GM12878 (cell line): ENCODE measurements at regions not wholly inside any gene's neighbourhood (a gene's known extent, or its start where the extent isn't known, plus 50 kb on each side); places are given as distances from the start of the nearest gene placed in this dataset.

ENCODE experiments used
- ATAC-seq: fragments of 200-7000 bp; cut with Tn5 transposase; 3 replicates; pipeline ENCODE4 v1.9.1; 2020; ENCODE audit warnings: mild to moderate bottlenecking, moderate library complexity
- BruUV-seq: library from RNA; stranded (reverse); fragments of 400-500 nt; replicated peaks from 2 replicates; lab custom pipeline; 2021; lab: Mats Ljungman, UMichigan
- CTCF ChIA-PET: fragments of 300-600 bp; sonication (Branson Sonifier 250); formaldehyde crosslinking; extraction: SDS; loops from one replicate; lab custom pipeline; 2021; ENCODE audit warnings: inconsistent platforms; lab: Yijun Ruan, JAX
- POLR2A ChIA-PET: fragments of 350-600 bp; formaldehyde crosslinking; extraction: SDS; loops from one replicate; lab custom pipeline; 2021; ENCODE audit warnings: inconsistent platforms; lab: Charles Lee
- RAD21 ChIA-PET: fragments of 300-600 bp; sonication (Branson Sonifier 250); formaldehyde crosslinking; loops from one replicate; lab custom pipeline; 2023; ENCODE audit warnings: antibody characterized with exemption; ENCODE audit not compliant: unreplicated experiment; lab: Charles Lee
- SMC1A ChIA-PET: fragments of 300-600 bp; sonication (Branson Sonifier 250); formaldehyde crosslinking; loops from one replicate; lab custom pipeline; 2023; ENCODE audit not compliant: unreplicated experiment, uncharacterized antibody; lab: Charles Lee
- DNase-seq: peaks from one replicate; pipeline ENCODE4 v3.0.0-alpha.2; 2011; ENCODE audit warnings: low read depth, low spot score
- FAIRE-seq: peaks from 3 replicates; lab custom pipeline; 2011; peaks lifted over from hg19 to GRCh38; lab: Jason Lieb, UNC
- H2AFZ ChIP-seq: 2 replicates; pipeline ENCODE4 v1.6.0; 2011; ENCODE audit warnings: low read depth, low read length, control low read depth; ENCODE audit not compliant: control insufficient read depth
- H3K27ac ChIP-seq: 2 replicates; pipeline ENCODE4 v1.5.1; 2011; ENCODE audit warnings: control low read depth; ENCODE audit not compliant: control insufficient read depth, insufficient read depth
- H3K27me3 ChIP-seq, 2 experiments: replicated peaks in 1 of 2; 2 replicates each; pipeline versions ENCODE4 v1.6.0 to v1.6.1; 2011; ENCODE audit warnings: low read length in 1 of 2; ENCODE audit not compliant: control insufficient read depth in 2 of 2, insufficient read depth in 2 of 2
- H3K36me3 ChIP-seq, 2 experiments: 2 replicates each; pipeline ENCODE4 v1.5.1; 2011; ENCODE audit warnings: low read length in 1 of 2; ENCODE audit not compliant: control insufficient read depth in 2 of 2, insufficient read depth in 2 of 2
- H3K4me1 ChIP-seq: 2 replicates; pipeline ENCODE4 v1.6.1; 2011; ENCODE audit warnings: mild to moderate bottlenecking, low read length, moderate library complexity, mixed read lengths; ENCODE audit not compliant: control insufficient read depth, insufficient read depth
- H3K4me2 ChIP-seq: 2 replicates; pipeline ENCODE4 v1.6.0; 2011; ENCODE audit warnings: control low read depth; ENCODE audit not compliant: control insufficient read depth, insufficient read depth
- H3K4me3 ChIP-seq: fragments of 200-600 bp; sonication (generic); 2 replicates; pipeline ENCODE4 v1.5.1; 2016
- H3K79me2 ChIP-seq: 2 replicates; pipeline ENCODE4 v1.6.0; 2011; ENCODE audit warnings: low read length; ENCODE audit not compliant: control insufficient read depth, insufficient read depth
- H3K9ac ChIP-seq: 2 replicates; pipeline ENCODE4 v1.8.0; 2011; ENCODE audit warnings: low read length, control low read depth, mixed read lengths; ENCODE audit not compliant: control insufficient read depth, insufficient read depth
- H3K9me3 ChIP-seq: replicated peaks from 3 replicates; pipeline ENCODE4 v1.5.1; 2011; ENCODE audit warnings: mild to moderate bottlenecking, low read length; ENCODE audit not compliant: control insufficient read depth, insufficient read depth
- H4K20me1 ChIP-seq: 2 replicates; pipeline ENCODE4 v1.6.0; 2011; ENCODE audit not compliant: control insufficient read depth, insufficient read depth
- BMI1 ChIP-seq: fragments of 450-650 bp; IDR thresholded peaks from 2 replicates; pipeline ENCODE4 v1.6.1; 2016; ENCODE audit warnings: mild to moderate bottlenecking, moderate library complexity, borderline replicate concordance
- CBFB ChIP-seq: IDR thresholded peaks from 2 replicates; pipeline ENCODE4 v1.6.1; 2016; ENCODE audit warnings: antibody characterized with exemption, low read depth
- CHD2 ChIP-seq: IDR thresholded peaks from 2 replicates; pipeline ENCODE4 v1.6.1; 2011; ENCODE audit warnings: low read depth, low read length, improper control_type of control experiment, borderline replicate concordance
- CTCF ChIP-seq, 3 experiments: IDR thresholded peaks in 2 of 3; conservative IDR thresholded peaks in 1 of 3; 2 replicates each; pipeline ENCODE4 v1.5.1; 2011; ENCODE audit warnings: low read depth in 3 of 3, low read length in 3 of 3, mild to moderate bottlenecking in 3 of 3, control low read depth in 2 of 3, moderate library complexity in 2 of 3, inconsistent platforms in 1 of 3, mixed read lengths in 1 of 3; ENCODE audit not compliant: control insufficient read depth in 2 of 3, insufficient read depth in 1 of 3; ENCODE audit errors: extremely low read depth in 1 of 3
- E2F4 ChIP-seq: IDR thresholded peaks from 2 replicates; pipeline ENCODE4 v1.6.1; 2012; ENCODE audit warnings: low read depth, low read length, improper control_type of control experiment
- ESRRA ChIP-seq: IDR thresholded peaks from 2 replicates; pipeline ENCODE4 v1.6.1; 2012; ENCODE audit warnings: mild to moderate bottlenecking, low read length, improper control_type of control experiment
- IKZF2 ChIP-seq, 2 experiments: fragments of 450-650 bp; IDR thresholded peaks; 2 replicates each; pipeline ENCODE4 v1.6.1; 2017; ENCODE audit warnings: mild to moderate bottlenecking in 2 of 2, moderate library complexity in 2 of 2
- JUNB ChIP-seq: IDR thresholded peaks from 2 replicates; pipeline ENCODE4 v1.6.1; 2016; ENCODE audit warnings: antibody characterized with exemption, mild to moderate bottlenecking
- MLLT1 ChIP-seq: fragments of 450-650 bp; IDR thresholded peaks from 2 replicates; pipeline ENCODE4 v1.6.1; 2016; ENCODE audit warnings: mild to moderate bottlenecking
- NBN ChIP-seq: fragments of 450-650 bp; IDR thresholded peaks from 2 replicates; pipeline ENCODE4 v1.6.1; 2016
- NR2C2 ChIP-seq: IDR thresholded peaks from 2 replicates; pipeline ENCODE4 v1.6.1; 2011; ENCODE audit warnings: borderline replicate concordance, low read depth; ENCODE audit not compliant: control insufficient read depth, insufficient read length
- PAX8 ChIP-seq: fragments of 450-650 bp; IDR thresholded peaks from 2 replicates; pipeline ENCODE4 v1.6.1; 2017; ENCODE audit warnings: mild to moderate bottlenecking, moderate library complexity
- POLR2AphosphoS5 ChIP-seq: IDR thresholded peaks from 2 replicates; pipeline ENCODE4 v1.6.1; 2011; ENCODE audit warnings: mild to moderate bottlenecking, low read length, inconsistent platforms
- RUNX3 ChIP-seq: IDR thresholded peaks from 2 replicates; pipeline ENCODE4 v1.6.1; 2012; ENCODE audit warnings: low read length, inconsistent platforms
- SMC3 ChIP-seq: IDR thresholded peaks from 2 replicates; pipeline ENCODE4 v1.6.1; 2011; ENCODE audit warnings: low read length, improper control_type of control experiment, borderline replicate concordance
- SP1 ChIP-seq: IDR thresholded peaks from one replicate; pipeline ENCODE4 v1.6.1; 2011; ENCODE audit warnings: low read depth, low read length
- TAF1 ChIP-seq: IDR thresholded peaks from 2 replicates; pipeline ENCODE4 v1.6.1; 2011; ENCODE audit warnings: mild to moderate bottlenecking, low read depth, low read length, borderline replicate concordance
- ZBTB11 ChIP-seq: fragments of 450-650 bp; formaldehyde crosslinking; IDR thresholded peaks from 2 replicates; pipeline ENCODE4 v1.5.0; 2022; ENCODE audit warnings: mild to moderate bottlenecking, missing genetic modification characterization
- ZNF384 ChIP-seq: IDR thresholded peaks from 2 replicates; pipeline ENCODE4 v1.6.1; 2012; ENCODE audit warnings: low read depth, mild to moderate bottlenecking, low read length, improper control_type of control experiment, borderline replicate concordance
- WGBS: methylation state at CpG from one replicate; pipeline ENCODE4 v1.1.6; 2016; ENCODE audit warnings: low lambda C conversion rate; ENCODE audit not compliant: insufficient replicate concordance, insufficient coverage; ENCODE audit errors: missing lambda C conversion rate; 5-methylcytosine and 5-hydroxymethylcytosine counted together
- in situ Hi-C: fragments of 300-500 bp; cut with MboI; formaldehyde crosslinking; loops from 9 replicates; pipeline ENCODE4 v1.14.3; 2018; ENCODE audit warnings: mixed read lengths
- intact Hi-C: fragments of 100-400 bp; cut with micrococcal nuclease; formaldehyde crosslinking; loops from one replicate; pipeline ENCODE4 v1.14.2; 2022; ENCODE audit not compliant: unreplicated experiment

- Histone ChIP-seq H3K27ac (no peak overlapping the region), H3K36me3 (no peaks in the 10 kb centered on the region), H3K9me3 (peaks cover 1% of the 10 kb centered on the region; the same call in 2 of the 3 replicates), H3K4me1 (peaks cover 12% of the 10 kb centered on the region), H3K4me3 (no peak overlapping the region), H2AFZ (no peak overlapping the region), H3K27me3 (no peaks in the 10 kb centered on the region), H3K79me2 (no peaks in the 10 kb centered on the region), H4K20me1 (no peaks in the 10 kb centered on the region), H3K4me2 (no peak overlapping the region), H3K9ac (no peak overlapping the region)
- in situ Hi-C loops: no loop called here
- WGBS: 52% methylated on average over 17 of the region's 17 CpGs
- no peak for FAIRE-seq
- CTCF ChIA-PET: no interaction called here
- no peak for DNase-seq
- intact Hi-C loops: no loop called here
- POLR2A ChIA-PET: no interaction called here
- TF ChIP-seq SMC3 (no peak), E2F4 (no peak), JUNB (no peak), TAF1 (no peak), MLLT1 (no peak), CHD2 (no peak), NBN (no peak), BMI1 (no peak), ESRRA (no peak), IKZF2 (IDR thresholded peaks at IDR 0.05) (no peak), ZBTB11 (CRISPR knock-in tag) (no peak), POLR2AphosphoS5 (no peak), PAX8 (no peak), RUNX3 (no peak), SP1 (no peak), CBFB (no peak), CTCF (IDR thresholded peaks at IDR 0.05 in 2 of 3, conservative IDR thresholded peaks at IDR 0.05 in 1 of 3; ENCODE audit: control insufficient read depth in 2 of 3, extremely low read depth in 1 of 3, insufficient read depth in 1 of 3, low read depth in 3 of 3, low read length in 3 of 3) (no peak), NR2C2 (no peak), ZNF384 (no peak)
- RAD21 ChIA-PET: no interaction called here
- SMC1A ChIA-PET: no interaction called here
- BruUV-seq: no TSS peak
- no peak for ATAC-seq
These were observed 327.3 kb downstream of the QKI start for GRCh38 chr6:163741743-163742363.
